SHP77 (cell line): ENCODE measurements at regions not wholly inside any gene's neighbourhood (a gene's known extent, or its start where the extent isn't known, plus 50 kb on each side); places are given as distances from the start of the nearest gene placed in this dataset.

Experiments used
- DNase-seq, 2 experiments: peaks; one replicate each; lab custom pipeline; 2025; lab: John Stamatoyannopoulos, UW

- peak; percentile 10 to 17 for DNase-seq
These were observed 301.7 kb upstream of the RORA start for GRCh38 chr15:61530769-61531168.

- DNase-seq: no peak
These were observed 299.4 kb upstream of the RORA start for GRCh38 chr15:61528581-61528910.

GRCh38 chr15:61527836-61528580 is 298.9 kb upstream of the RORA start:
- peak; percentile 4 to 10 for DNase-seq

- DNase-seq: no peak
These were observed 295.4 kb upstream of the RORA start for GRCh38 chr15:61524545-61524944.

GRCh38 chr15:61524086-61524485 is 295.0 kb upstream of the RORA start:
- no peak for DNase-seq

- no peak for DNase-seq
These were observed 293.3 kb upstream of the RORA start for GRCh38 chr15:61522411-61522810.

- DNase-seq: no peak
These were observed 292.9 kb upstream of the RORA start for GRCh38 chr15:61521953-61522352.

GRCh38 chr15:61519296-61519695 is 290.2 kb upstream of the RORA start:
- no peak for DNase-seq

GRCh38 chr15:61518191-61518950 is 289.3 kb upstream of the RORA start:
- no peak for DNase-seq

- no peak for DNase-seq
These were observed 288.7 kb upstream of the RORA start for GRCh38 chr15:61517776-61518175.

- no peak for DNase-seq
These were observed 288.2 kb upstream of the RORA start for GRCh38 chr15:61517335-61517734.

GRCh38 chr15:61511756-61512155 is 282.7 kb upstream of the RORA start:
- no peak for DNase-seq

GRCh38 chr15:61511089-61511488 is 282.0 kb upstream of the RORA start:
- no peak for DNase-seq

GRCh38 chr15:61509327-61509840 is 280.3 kb upstream of the RORA start:
- DNase-seq: no peak

- DNase-seq: no peak
These were observed 274.4 kb upstream of the RORA start for GRCh38 chr15:61503383-61503969.

GRCh38 chr15:61501815-61502389 is 272.8 kb upstream of the RORA start:
- DNase-seq: no peak

- no peak for DNase-seq
These were observed 272.0 kb upstream of the RORA start for GRCh38 chr15:61500951-61501620.

- DNase-seq: no peak
These were observed 271.4 kb upstream of the RORA start for GRCh38 chr15:61500523-61500922.

GRCh38 chr15:61499376-61499775 is 270.3 kb upstream of the RORA start:
- DNase-seq: no peak

- DNase-seq: no peak
These were observed 260.5 kb upstream of the RORA start for GRCh38 chr15:61489571-61489970.

GRCh38 chr15:61483599-61483998 is 254.5 kb upstream of the RORA start:
- no peak for DNase-seq

- DNase-seq: no peak
These were observed 252.8 kb upstream of the RORA start for GRCh38 chr15:61481886-61482285.
